Erythroblast (primary cell): ENCODE measurements at regions not wholly inside any gene's neighbourhood (a gene's known extent, or its start where the extent isn't known, plus 50 kb on each side); places are given as distances from the start of the nearest gene placed in this dataset.

Source experiments
- GATA1 ChIP-seq: IDR thresholded peaks from 2 replicates; pipeline ENCODE4 v1.6.1; 2011; ENCODE audit warnings: low read depth, mild to moderate bottlenecking, control low read depth, low read length, moderate library complexity
- POLR2A ChIP-seq: IDR thresholded peaks from 2 replicates; pipeline ENCODE4 v1.6.1; 2011; ENCODE audit warnings: mild to moderate bottlenecking, low read length

- TF ChIP-seq POLR2A (no peak), GATA1 (no peak)
Measured at GRCh38 chr5:10065428-10066000, 184.2 kb downstream of the ATPSCKMT start.
